ENCODE measurements at regions not wholly inside any gene's neighbourhood (a gene's known extent, or its start where the extent isn't known, plus 50 kb on each side); places are given as distances from the start of the nearest gene placed in this dataset.

- TF ChIP-seq SUZ12 (IDR thresholded peaks at IDR 0.05; ENCODE audit: extremely low read depth, insufficient read depth, insufficient read length), result no peak
- TF ChIP-seq YY1 (IDR thresholded peaks at IDR 0.05; ENCODE audit: insufficient read depth, insufficient read length), result no peak
- no peak for TF ChIP-seq ZNF274 (IDR thresholded peaks at IDR 0.05; ENCODE audit: low read depth, low read length)
- Histone ChIP-seq H3K4me1 (ENCODE audit: insufficient read depth, insufficient read length) (no peaks in the 10 kb centered on the region), H3K9me3 (ENCODE audit: insufficient read depth, low read length) (no peaks in the 10 kb centered on the region), H3K27me3 (ENCODE audit: insufficient read depth, insufficient read length) (no peaks in the 10 kb centered on the region), H3K9ac (ENCODE audit: insufficient read length, low read depth) (no peak overlapping the region), H3K36me3 (ENCODE audit: insufficient read depth, insufficient read length, low read length) (no peaks in the 10 kb centered on the region), H3K4me3 (ENCODE audit: insufficient read length, low read depth) (no peak overlapping the region)
- DNase-seq (ENCODE audit: low read depth, low spot score), result no peak
Measured at GRCh38 chr1:81071969-81072753, 728.6 kb upstream of the ADGRL2 start.

DNA sequence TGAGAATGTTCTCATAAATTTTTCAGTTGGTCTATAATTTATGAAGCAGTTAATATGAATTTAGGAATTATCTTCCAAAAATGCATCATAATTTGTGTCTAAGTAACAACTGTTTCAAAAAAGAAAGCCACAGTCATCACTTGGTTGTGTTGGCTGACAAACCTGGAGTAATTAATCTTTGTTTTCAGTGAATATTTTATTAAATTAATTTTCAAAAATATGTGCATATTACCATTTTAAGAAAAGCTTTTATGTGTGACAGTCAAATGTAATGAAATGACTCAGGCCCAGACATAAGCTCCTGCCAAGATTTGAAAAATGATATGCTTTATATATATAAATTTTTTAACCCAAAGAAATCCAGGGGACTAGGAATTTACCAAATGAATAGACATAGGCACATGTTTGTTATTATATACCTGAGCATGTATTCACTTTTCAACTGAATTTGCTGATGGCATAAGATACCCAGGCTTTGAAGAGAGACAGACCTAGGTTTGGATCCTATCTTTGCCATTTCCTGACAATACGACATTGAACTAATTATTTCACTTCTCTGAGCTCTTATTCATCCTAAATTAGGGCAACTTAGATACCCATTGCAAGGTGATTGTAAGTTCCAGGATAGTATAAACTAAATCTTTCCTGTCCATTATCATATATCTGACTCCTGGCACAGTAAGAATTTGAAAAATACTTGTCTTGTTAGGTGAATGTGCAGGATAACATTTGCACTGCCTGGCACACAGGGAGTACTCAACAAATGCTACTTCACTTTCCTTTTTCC lies 729.5 kb upstream of the ADGRL2 start:
- Histone ChIP-seq H3K9me3 (ENCODE audit: insufficient read depth, low read length) (no peaks in the 10 kb centered on the region), H3K27me3 (ENCODE audit: insufficient read depth, insufficient read length) (no peaks in the 10 kb centered on the region), H3K4me3 (ENCODE audit: insufficient read length, low read depth) (no peak overlapping the region), H3K9ac (ENCODE audit: insufficient read length, low read depth) (no peak overlapping the region), H3K4me1 (ENCODE audit: insufficient read depth, insufficient read length) (no peaks in the 10 kb centered on the region), H3K36me3 (ENCODE audit: insufficient read depth, insufficient read length, low read length) (no peaks in the 10 kb centered on the region)
- TF ChIP-seq SUZ12 (IDR thresholded peaks at IDR 0.05; ENCODE audit: extremely low read depth, insufficient read depth, insufficient read length), result no peak
- TF ChIP-seq YY1 (IDR thresholded peaks at IDR 0.05; ENCODE audit: insufficient read depth, insufficient read length), result no peak
- TF ChIP-seq ZNF274 (IDR thresholded peaks at IDR 0.05; ENCODE audit: low read depth, low read length), result no peak
- no peak for DNase-seq (ENCODE audit: low read depth, low spot score)

DNA sequence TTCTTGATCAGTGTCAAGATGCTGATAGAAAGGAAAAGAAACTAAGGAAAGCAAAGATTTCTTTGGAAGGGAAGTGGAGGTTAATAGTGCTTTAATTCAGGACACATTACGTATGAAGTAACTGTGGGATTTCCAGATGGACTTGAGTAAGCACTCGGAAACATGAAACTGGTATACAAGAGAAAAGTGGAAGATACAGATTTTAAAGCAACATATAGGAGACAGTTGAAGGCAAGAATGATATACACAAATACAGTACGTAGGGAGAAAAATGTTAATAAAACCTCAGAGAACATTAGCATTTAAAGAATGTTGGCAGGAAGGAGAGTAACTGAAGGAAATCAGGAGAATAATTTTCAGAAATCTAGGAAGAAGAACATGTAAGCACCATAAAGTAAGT lies 730.9 kb upstream of the ADGRL2 start:
- DNase-seq (ENCODE audit: low read depth, low spot score), result no peak
- Histone ChIP-seq H3K9me3 (ENCODE audit: insufficient read depth, low read length) (no peaks in the 10 kb centered on the region), H3K9ac (ENCODE audit: insufficient read length, low read depth) (no peak overlapping the region), H3K27me3 (ENCODE audit: insufficient read depth, insufficient read length) (no peaks in the 10 kb centered on the region), H3K4me1 (ENCODE audit: insufficient read depth, insufficient read length) (no peaks in the 10 kb centered on the region), H3K4me3 (ENCODE audit: insufficient read length, low read depth) (no peak overlapping the region), H3K36me3 (ENCODE audit: insufficient read depth, insufficient read length, low read length) (no peaks in the 10 kb centered on the region)
- TF ChIP-seq ZNF274 (IDR thresholded peaks at IDR 0.05; ENCODE audit: low read depth, low read length) (no peak), SUZ12 (IDR thresholded peaks at IDR 0.05; ENCODE audit: extremely low read depth, insufficient read depth, insufficient read length) (no peak), YY1 (IDR thresholded peaks at IDR 0.05; ENCODE audit: insufficient read depth, insufficient read length) (no peak)

DNA sequence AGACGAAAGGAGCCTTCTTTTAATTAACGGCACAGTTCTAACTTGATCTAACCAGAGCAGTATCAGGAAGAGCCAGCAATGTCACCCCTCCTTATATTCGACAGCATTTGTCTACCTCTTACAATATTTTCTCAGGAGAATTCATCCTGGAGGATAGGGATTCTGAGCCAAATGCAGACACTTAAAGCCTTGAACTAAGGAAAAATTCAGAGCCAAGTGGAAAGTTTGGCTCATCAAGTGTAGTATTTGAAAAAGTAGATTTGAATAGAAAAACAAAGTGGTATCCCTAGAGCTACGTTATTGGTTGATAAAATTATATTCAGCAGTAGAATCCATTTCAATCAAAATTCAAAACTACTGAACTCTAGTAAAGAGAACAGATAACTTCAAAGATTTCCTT lies 732.0 kb upstream of the ADGRL2 start:
- H3K36me3 ChIP-seq (ENCODE audit: insufficient read depth, insufficient read length, low read length), result no peaks in the 10 kb centered on the region
- H3K27me3 ChIP-seq (ENCODE audit: insufficient read depth, insufficient read length), result no peaks in the 10 kb centered on the region
- H3K9me3 ChIP-seq (ENCODE audit: insufficient read depth, low read length), result no peaks in the 10 kb centered on the region
- H3K9ac ChIP-seq (ENCODE audit: insufficient read length, low read depth), result no peak overlapping the region
- H3K4me1 ChIP-seq (ENCODE audit: insufficient read depth, insufficient read length), result no peaks in the 10 kb centered on the region
- DNase-seq (ENCODE audit: low read depth, low spot score), result no peak
- H3K4me3 ChIP-seq (ENCODE audit: insufficient read length, low read depth), result no peak overlapping the region
- no peak for TF ChIP-seq ZNF274 (IDR thresholded peaks at IDR 0.05; ENCODE audit: low read depth, low read length)
- no peak for TF ChIP-seq SUZ12 (IDR thresholded peaks at IDR 0.05; ENCODE audit: extremely low read depth, insufficient read depth, insufficient read length)
- no peak for TF ChIP-seq YY1 (IDR thresholded peaks at IDR 0.05; ENCODE audit: insufficient read depth, insufficient read length)

DNA sequence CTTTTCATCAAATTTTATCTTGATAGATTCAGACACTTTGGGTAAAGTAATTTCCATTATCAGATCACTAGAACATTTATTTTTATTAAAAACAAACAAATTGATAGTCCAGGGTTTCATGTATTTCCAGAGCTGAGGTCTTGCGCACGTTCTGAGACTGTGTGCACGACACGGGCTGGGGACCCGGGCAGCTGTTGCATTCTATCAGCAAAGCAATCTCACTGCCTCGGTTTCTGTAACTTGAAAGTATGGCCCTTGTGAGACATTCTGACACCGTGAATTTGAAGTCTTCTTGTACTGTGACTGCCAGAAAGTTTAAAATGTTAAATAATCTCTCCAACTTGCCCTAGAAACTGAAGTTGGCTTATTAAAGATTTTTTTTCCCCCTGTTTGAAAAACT lies 746.9 kb upstream of the ADGRL2 start:
- H3K9ac ChIP-seq (ENCODE audit: insufficient read length, low read depth), result no peak overlapping the region
- H3K9me3 ChIP-seq (ENCODE audit: insufficient read depth, low read length), result no peaks in the 10 kb centered on the region
- TF ChIP-seq ZNF274 (IDR thresholded peaks at IDR 0.05; ENCODE audit: low read depth, low read length), result no peak
- no peak for TF ChIP-seq SUZ12 (IDR thresholded peaks at IDR 0.05; ENCODE audit: extremely low read depth, insufficient read depth, insufficient read length)
- TF ChIP-seq YY1 (IDR thresholded peaks at IDR 0.05; ENCODE audit: insufficient read depth, insufficient read length), result no peak
- H3K4me3 ChIP-seq (ENCODE audit: insufficient read length, low read depth), result no peak overlapping the region
- no peak for DNase-seq (ENCODE audit: low read depth, low spot score)
- no peaks in the 10 kb centered on the region for H3K4me1 ChIP-seq (ENCODE audit: insufficient read depth, insufficient read length)
- no peaks in the 10 kb centered on the region for H3K27me3 ChIP-seq (ENCODE audit: insufficient read depth, insufficient read length)
- no peaks in the 10 kb centered on the region for H3K36me3 ChIP-seq (ENCODE audit: insufficient read depth, insufficient read length, low read length)

GRCh38 chr1:81052162-81052561 lies 748.6 kb upstream of the ADGRL2 start:
- Histone ChIP-seq H3K9ac (ENCODE audit: insufficient read length, low read depth) (no peak overlapping the region), H3K36me3 (ENCODE audit: insufficient read depth, insufficient read length, low read length) (no peaks in the 10 kb centered on the region), H3K27me3 (ENCODE audit: insufficient read depth, insufficient read length) (no peaks in the 10 kb centered on the region), H3K4me1 (ENCODE audit: insufficient read depth, insufficient read length) (no peaks in the 10 kb centered on the region), H3K4me3 (ENCODE audit: insufficient read length, low read depth) (no peak overlapping the region), H3K9me3 (ENCODE audit: insufficient read depth, low read length) (no peaks in the 10 kb centered on the region)
- TF ChIP-seq ZNF274 (IDR thresholded peaks at IDR 0.05; ENCODE audit: low read depth, low read length) (no peak), SUZ12 (IDR thresholded peaks at IDR 0.05; ENCODE audit: extremely low read depth, insufficient read depth, insufficient read length) (no peak), YY1 (IDR thresholded peaks at IDR 0.05; ENCODE audit: insufficient read depth, insufficient read length) (no peak)
- no peak for DNase-seq (ENCODE audit: low read depth, low spot score)

DNA sequence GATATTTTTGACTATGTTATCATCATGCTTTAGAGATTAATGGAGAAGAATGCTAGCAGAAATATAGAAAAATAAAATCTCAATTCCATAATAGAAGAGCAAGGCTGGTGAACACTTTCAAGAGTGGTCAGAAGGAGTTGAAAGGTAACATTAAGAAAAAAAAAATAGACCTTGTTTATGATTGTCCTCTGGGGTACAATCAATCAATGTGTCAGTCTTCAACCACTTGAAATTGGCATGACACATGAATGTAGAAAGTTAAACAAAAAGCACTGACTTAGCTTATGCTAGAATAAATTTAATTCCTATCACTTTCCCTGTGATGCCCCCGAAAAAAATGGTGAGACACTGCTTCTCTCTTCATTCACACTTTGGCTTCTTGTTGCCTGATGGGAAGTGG lies 750.3 kb upstream of the ADGRL2 start:
- Histone ChIP-seq H3K4me1 (ENCODE audit: insufficient read depth, insufficient read length) (no peaks in the 10 kb centered on the region), H3K36me3 (ENCODE audit: insufficient read depth, insufficient read length, low read length) (no peaks in the 10 kb centered on the region), H3K9ac (ENCODE audit: insufficient read length, low read depth) (no peak overlapping the region), H3K27me3 (ENCODE audit: insufficient read depth, insufficient read length) (no peaks in the 10 kb centered on the region), H3K4me3 (ENCODE audit: insufficient read length, low read depth) (no peak overlapping the region), H3K9me3 (ENCODE audit: insufficient read depth, low read length) (no peaks in the 10 kb centered on the region)
- DNase-seq (ENCODE audit: low read depth, low spot score), result no peak
- TF ChIP-seq YY1 (IDR thresholded peaks at IDR 0.05; ENCODE audit: insufficient read depth, insufficient read length), result no peak
- no peak for TF ChIP-seq SUZ12 (IDR thresholded peaks at IDR 0.05; ENCODE audit: extremely low read depth, insufficient read depth, insufficient read length)
- TF ChIP-seq ZNF274 (IDR thresholded peaks at IDR 0.05; ENCODE audit: low read depth, low read length), result no peak
